ENCODE measurements at regions not wholly inside any gene's neighbourhood (a gene's known extent, or its start where the extent isn't known, plus 50 kb on each side); places are given as distances from the start of the nearest gene placed in this dataset.
A peak's percentile ranks its signal among the peaks of the same experiment; 100 is the strongest.

GRCh38 chr4:159500861-159501260 is 398.0 kb downstream of the RAPGEF2 start:
- DNase-seq (ENCODE audit: low read depth), result no peak

GRCh38 chr4:159503236-159504008 is 400.5 kb downstream of the RAPGEF2 start:
- no peak for DNase-seq (ENCODE audit: low read depth)

GRCh38 chr4:159504684-159505083 is 401.8 kb downstream of the RAPGEF2 start:
- peak; percentile 70 for DNase-seq (ENCODE audit: low read depth)

GRCh38 chr4:159505266-159505975 is 402.5 kb downstream of the RAPGEF2 start:
- no peak for DNase-seq (ENCODE audit: low read depth)

- DNase-seq (ENCODE audit: low read depth), result no peak
These were observed 404.1 kb downstream of the RAPGEF2 start for GRCh38 chr4:159506801-159507517.

- DNase-seq (ENCODE audit: low read depth), result peak; percentile 59
These were observed 406.1 kb downstream of the RAPGEF2 start for GRCh38 chr4:159508917-159509500.

- no peak for DNase-seq (ENCODE audit: low read depth)
These were observed 409.5 kb downstream of the RAPGEF2 start for GRCh38 chr4:159512348-159512747.

GRCh38 chr4:159515314-159516025 is 412.6 kb downstream of the RAPGEF2 start:
- DNase-seq (ENCODE audit: low read depth), result no peak

GRCh38 chr4:159516556-159517140 is 413.8 kb downstream of the RAPGEF2 start:
- DNase-seq (ENCODE audit: low read depth), result peak; percentile 54

GRCh38 chr4:159520074-159520473 is 417.2 kb downstream of the RAPGEF2 start:
- DNase-seq (ENCODE audit: low read depth), result no peak

- no peak for DNase-seq (ENCODE audit: low read depth)
These were observed 423.3 kb downstream of the RAPGEF2 start for GRCh38 chr4:159526172-159526571.

GRCh38 chr4:159534655-159535054 is 431.8 kb downstream of the RAPGEF2 start:
- no peak for DNase-seq (ENCODE audit: low read depth)

GRCh38 chr4:159538556-159538955 is 435.7 kb downstream of the RAPGEF2 start:
- DNase-seq (ENCODE audit: low read depth), result no peak

- no peak for DNase-seq (ENCODE audit: low read depth)
These were observed 437.2 kb downstream of the RAPGEF2 start for GRCh38 chr4:159540038-159540437.

GRCh38 chr4:159540501-159540900 is 437.6 kb downstream of the RAPGEF2 start:
- no peak for DNase-seq (ENCODE audit: low read depth)

- no peak for DNase-seq (ENCODE audit: low read depth)
These were observed 438.3 kb downstream of the RAPGEF2 start for GRCh38 chr4:159541143-159541542.

GRCh38 chr4:159542296-159542695 is 439.4 kb downstream of the RAPGEF2 start:
- DNase-seq (ENCODE audit: low read depth), result no peak

- no peak for DNase-seq (ENCODE audit: low read depth)
These were observed 441.0 kb downstream of the RAPGEF2 start for GRCh38 chr4:159543831-159544230.

GRCh38 chr4:159545556-159545955 is 442.7 kb downstream of the RAPGEF2 start:
- DNase-seq (ENCODE audit: low read depth), result no peak

GRCh38 chr4:159547645-159548308 is 444.9 kb downstream of the RAPGEF2 start:
- peak; percentile 57 for DNase-seq (ENCODE audit: low read depth)

- DNase-seq (ENCODE audit: low read depth), result peak; percentile 62
These were observed 446.2 kb downstream of the RAPGEF2 start for GRCh38 chr4:159549098-159549518.

Measured in ELR (cell line).